ENCODE measurements at regions not wholly inside any gene's neighbourhood (a gene's known extent, or its start where the extent isn't known, plus 50 kb on each side); places are given as distances from the start of the nearest gene placed in this dataset.

DNA sequence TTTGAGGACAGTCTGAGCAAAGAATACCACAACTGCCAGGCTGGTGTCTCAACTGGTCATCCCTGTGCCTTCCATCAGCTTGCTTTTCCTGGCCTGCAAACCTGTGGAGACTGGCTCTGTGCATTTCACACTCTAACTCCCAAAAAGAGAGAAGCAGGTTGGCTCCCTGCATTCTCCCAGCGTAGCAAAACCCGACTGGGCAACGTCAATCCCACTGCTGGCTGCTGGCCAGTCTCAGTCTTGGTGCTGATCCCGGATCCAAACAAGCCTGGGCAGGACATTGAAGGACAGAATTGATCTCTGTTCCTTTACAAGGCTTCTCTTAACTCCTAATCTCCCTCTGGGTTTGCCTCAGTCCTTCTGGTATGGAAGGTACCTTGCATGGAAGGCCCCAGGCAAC, 65.4 kb downstream of the FZD10 start:
- DNase-seq (ENCODE audit: low read depth in 4 of 6, low spot score in 6 of 6), result peak in 1 of 6 donors; percentile 41
- peaks cover 10% of the 10 kb centered on the region for H3K4me1 ChIP-seq (ENCODE audit: control insufficient read depth, insufficient read depth, low read length)
- H3K9me3 ChIP-seq (ENCODE audit: control insufficient read depth, insufficient read depth, low read length), result peaks cover 3% of the 10 kb centered on the region
- no peaks in the 10 kb centered on the region for H3K36me3 ChIP-seq (ENCODE audit: control insufficient read depth, insufficient read depth, low read length)
- no peak overlapping the region for H3K27ac ChIP-seq (ENCODE audit: low read depth, low read length)
- H3K4me3 ChIP-seq (ENCODE audit: low read depth, low read length), result no peak overlapping the region
- 35% methylated on average over 4 of the region's 4 CpGs for WGBS (ENCODE audit: insufficient coverage)
- H3K27me3 ChIP-seq (ENCODE audit: control insufficient read depth, insufficient read depth, low read length), result peaks cover 4% of the 10 kb centered on the region

DNA sequence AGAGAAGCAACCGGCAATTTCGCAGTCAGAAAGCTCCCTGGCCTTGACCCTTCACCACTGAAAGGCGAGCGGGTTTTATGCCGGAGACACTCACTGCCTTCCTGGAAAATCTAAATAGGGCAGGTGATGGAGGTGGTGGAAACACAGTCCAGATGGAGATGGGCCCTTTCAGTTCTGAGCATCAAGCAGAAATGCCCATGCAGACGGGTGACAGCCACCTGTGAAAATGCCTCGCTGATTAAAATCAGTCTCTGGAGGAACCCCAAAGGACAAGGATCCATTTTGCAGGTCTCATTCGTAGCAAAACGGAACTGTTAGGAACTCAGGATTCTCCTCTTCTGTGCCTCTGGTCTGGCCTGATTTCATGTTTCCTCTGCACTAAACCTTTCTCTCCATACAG, 74.2 kb downstream of the FZD10 start:
- Histone ChIP-seq H3K9me3 (ENCODE audit: control insufficient read depth, insufficient read depth, low read length) (peaks cover 2% of the 10 kb centered on the region), H3K27ac (ENCODE audit: low read depth, low read length) (no peak overlapping the region), H3K27me3 (ENCODE audit: control insufficient read depth, insufficient read depth, low read length) (no peaks in the 10 kb centered on the region), H3K4me3 (ENCODE audit: low read depth, low read length) (no peak overlapping the region), H3K4me1 (ENCODE audit: control insufficient read depth, insufficient read depth, low read length) (peaks cover 10% of the 10 kb centered on the region), H3K36me3 (ENCODE audit: control insufficient read depth, insufficient read depth, low read length) (no peaks in the 10 kb centered on the region)
- 85% methylated on average over 5 of the region's 9 CpGs for WGBS (ENCODE audit: insufficient coverage)
- DNase-seq (ENCODE audit: low read depth in 4 of 6, low spot score in 6 of 6), result no peak

DNA sequence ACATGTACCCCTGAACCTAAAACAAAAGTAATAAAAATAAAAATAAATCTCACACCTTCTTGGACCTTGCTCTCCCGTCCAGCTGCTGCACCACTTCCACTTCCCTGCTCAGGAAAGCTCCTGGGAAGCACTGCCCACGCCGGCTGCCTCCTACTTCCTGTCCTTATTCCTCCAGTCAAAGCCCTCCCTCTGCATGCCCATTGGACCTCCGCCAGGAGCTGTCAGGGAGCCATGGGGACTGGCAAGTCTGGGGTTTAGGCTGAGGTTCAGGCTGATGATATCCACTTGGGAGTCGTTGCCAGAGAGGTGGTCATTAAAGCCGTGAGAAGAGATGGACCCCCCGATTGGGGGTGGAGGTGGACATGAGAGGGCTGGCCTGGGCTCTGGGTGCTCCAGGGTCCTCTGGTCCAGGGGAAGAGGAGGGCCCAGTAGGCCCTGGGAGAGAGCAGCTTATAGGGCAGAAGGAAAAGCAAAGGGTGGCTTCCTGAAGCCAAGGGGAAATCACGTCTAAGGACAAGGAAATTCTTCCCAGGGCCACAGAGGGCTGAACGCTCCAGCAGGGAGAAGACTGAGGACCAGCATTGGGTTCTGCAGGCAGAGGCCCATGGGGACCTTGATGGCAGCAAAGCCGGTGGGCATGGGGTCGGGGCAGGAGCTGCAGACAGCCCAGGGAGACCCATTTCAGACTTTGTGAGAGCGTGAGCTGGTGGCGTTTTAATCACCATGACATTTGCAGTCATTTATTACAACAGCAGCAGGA, 78.7 kb downstream of the FZD10 start:
- H3K36me3 ChIP-seq (ENCODE audit: control insufficient read depth, insufficient read depth, low read length), result no peaks in the 10 kb centered on the region
- no peak overlapping the region for H3K27ac ChIP-seq (ENCODE audit: low read depth, low read length)
- H3K9me3 ChIP-seq (ENCODE audit: control insufficient read depth, insufficient read depth, low read length), result no peaks in the 10 kb centered on the region
- H3K27me3 ChIP-seq (ENCODE audit: control insufficient read depth, insufficient read depth, low read length), result no peaks in the 10 kb centered on the region
- DNase-seq (ENCODE audit: low read depth in 4 of 6, low spot score in 6 of 6), result peak in 2 of 6 donors; percentile 28 to 36
- WGBS (ENCODE audit: insufficient coverage), result 57% methylated on average over 11 of the region's 13 CpGs
- H3K4me3 ChIP-seq (ENCODE audit: low read depth, low read length), result no peak overlapping the region
- peaks cover 9% of the 10 kb centered on the region for H3K4me1 ChIP-seq (ENCODE audit: control insufficient read depth, insufficient read depth, low read length)

DNA sequence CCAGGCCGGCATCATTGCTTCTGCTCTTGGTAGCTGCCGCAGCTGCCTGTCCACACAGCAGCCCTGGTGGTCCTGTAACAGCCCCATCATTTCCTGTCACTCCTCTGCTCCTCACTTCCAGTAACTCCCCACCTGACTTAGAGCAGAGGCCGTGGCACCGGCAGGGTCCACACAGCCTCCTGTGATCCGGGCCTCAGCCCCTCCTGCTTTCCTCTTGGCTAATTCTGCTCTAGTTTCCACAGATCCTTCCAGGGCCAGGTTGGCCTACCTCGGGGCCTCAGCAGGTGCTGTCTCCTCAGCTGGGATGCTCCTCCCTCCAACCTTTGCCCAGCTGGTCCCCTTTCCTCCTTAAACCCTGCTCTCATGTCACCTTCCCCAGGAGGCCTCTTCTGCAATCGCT, 80.2 kb downstream of the FZD10 start:
- no peak for DNase-seq (ENCODE audit: low read depth in 4 of 6, low spot score in 6 of 6)
- 80% methylated on average over 6 of the region's 7 CpGs for WGBS (ENCODE audit: insufficient coverage)
- peaks cover 5% of the 10 kb centered on the region for H3K4me1 ChIP-seq (ENCODE audit: control insufficient read depth, insufficient read depth, low read length)

DNA sequence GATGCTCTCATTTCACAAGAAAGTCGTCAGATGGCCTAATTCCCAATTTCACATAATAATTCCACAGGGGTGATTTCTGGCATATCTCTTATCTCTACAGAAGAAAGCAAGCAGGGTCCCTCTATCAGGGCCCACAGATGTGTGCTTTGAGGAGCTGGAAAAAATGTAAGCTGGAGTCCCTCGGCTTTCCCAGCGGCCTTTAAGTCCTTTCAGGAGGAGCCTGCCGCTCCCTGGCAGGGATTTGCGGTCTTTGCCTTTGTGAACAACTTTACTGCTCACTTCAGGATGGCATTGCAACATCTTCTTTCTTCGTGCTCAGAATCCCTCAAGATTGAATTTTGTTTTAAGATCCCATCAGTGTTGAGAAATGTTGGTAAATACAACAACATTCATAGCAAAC, 83.0 kb downstream of the FZD10 start:
- 49% methylated on average over 3 of the region's 6 CpGs for WGBS (ENCODE audit: insufficient coverage)
- no peaks in the 10 kb centered on the region for H3K27me3 ChIP-seq (ENCODE audit: control insufficient read depth, insufficient read depth, low read length)
- no peak overlapping the region for H3K27ac ChIP-seq (ENCODE audit: low read depth, low read length)
- no peak for DNase-seq (ENCODE audit: low read depth in 4 of 6, low spot score in 6 of 6)
- peaks cover 5% of the 10 kb centered on the region for H3K4me1 ChIP-seq (ENCODE audit: control insufficient read depth, insufficient read depth, low read length)
- no peak overlapping the region for H3K4me3 ChIP-seq (ENCODE audit: low read depth, low read length)
- no peaks in the 10 kb centered on the region for H3K36me3 ChIP-seq (ENCODE audit: control insufficient read depth, insufficient read depth, low read length)
- no peaks in the 10 kb centered on the region for H3K9me3 ChIP-seq (ENCODE audit: control insufficient read depth, insufficient read depth, low read length)

More for the DNA sequence above, 80.2 kb downstream of the FZD10 start:
- no peaks in the 10 kb centered on the region for H3K9me3 ChIP-seq (ENCODE audit: control insufficient read depth, insufficient read depth, low read length)
- no peaks in the 10 kb centered on the region for H3K27me3 ChIP-seq (ENCODE audit: control insufficient read depth, insufficient read depth, low read length)
- no peak overlapping the region for H3K27ac ChIP-seq (ENCODE audit: low read depth, low read length)
- no peaks in the 10 kb centered on the region for H3K36me3 ChIP-seq (ENCODE audit: control insufficient read depth, insufficient read depth, low read length)
- H3K4me3 ChIP-seq (ENCODE audit: low read depth, low read length), result no peak overlapping the region

DNA sequence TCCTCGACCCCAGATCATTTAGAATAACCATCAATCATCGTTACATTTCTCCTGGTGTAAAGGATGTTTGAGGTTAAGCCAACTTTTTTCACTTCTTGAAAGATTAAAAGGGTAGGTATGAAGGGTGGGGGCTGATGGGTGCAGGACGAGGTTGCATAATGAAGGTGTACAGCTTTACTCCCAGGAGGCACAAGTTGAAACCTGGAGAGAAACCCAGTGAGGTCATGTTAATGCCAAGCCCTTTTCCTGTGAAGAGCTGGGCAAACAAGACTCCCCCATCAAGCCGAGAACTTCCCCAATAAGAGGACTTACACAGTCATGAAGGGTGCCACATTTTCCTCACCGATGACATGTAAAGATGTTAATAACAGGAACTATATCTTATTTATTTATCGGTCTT, 84.3 kb downstream of the FZD10 start:
- no peak overlapping the region for H3K4me3 ChIP-seq (ENCODE audit: low read depth, low read length)
- H3K27ac ChIP-seq (ENCODE audit: low read depth, low read length), result no peak overlapping the region
- no CpG with 5 or more reads among the region's 6 CpGs for WGBS (ENCODE audit: insufficient coverage)
- no peaks in the 10 kb centered on the region for H3K27me3 ChIP-seq (ENCODE audit: control insufficient read depth, insufficient read depth, low read length)
- H3K36me3 ChIP-seq (ENCODE audit: control insufficient read depth, insufficient read depth, low read length), result no peaks in the 10 kb centered on the region
- no peaks in the 10 kb centered on the region for H3K9me3 ChIP-seq (ENCODE audit: control insufficient read depth, insufficient read depth, low read length)
- no peaks in the 10 kb centered on the region for H3K4me1 ChIP-seq (ENCODE audit: control insufficient read depth, insufficient read depth, low read length)
- DNase-seq (ENCODE audit: low read depth in 4 of 6, low spot score in 6 of 6), result no peak

DNA sequence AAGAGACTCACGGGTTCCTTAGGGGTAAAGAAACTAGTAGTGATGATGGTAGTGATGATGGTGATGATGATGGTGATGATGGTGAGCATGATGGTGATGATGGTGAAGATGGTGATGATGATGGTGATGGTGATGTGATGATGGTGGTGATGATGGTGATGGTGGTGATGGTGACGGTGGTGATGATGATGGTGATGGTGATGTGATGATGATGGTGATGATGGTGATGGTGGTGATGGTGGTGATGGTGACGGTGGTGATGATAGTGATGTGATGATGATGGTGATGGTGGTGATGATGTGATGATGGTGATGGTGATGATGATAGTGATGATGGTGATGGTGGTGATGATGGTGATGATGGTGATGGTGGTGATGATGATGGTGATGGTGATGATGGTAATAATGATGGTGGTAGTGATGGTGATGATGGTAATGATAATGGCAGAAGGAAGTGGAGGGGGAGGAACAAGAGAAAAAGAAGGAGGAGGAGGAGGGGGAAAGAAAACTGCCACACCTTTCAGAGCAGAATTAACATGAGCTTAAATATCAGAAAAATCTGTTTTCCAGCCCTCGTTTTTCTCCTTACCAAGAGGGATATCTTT, 85.5 kb downstream of the FZD10 start:
- Histone ChIP-seq H3K4me1 (ENCODE audit: control insufficient read depth, insufficient read depth, low read length) (no peaks in the 10 kb centered on the region), H3K36me3 (ENCODE audit: control insufficient read depth, insufficient read depth, low read length) (no peaks in the 10 kb centered on the region), H3K27ac (ENCODE audit: low read depth, low read length) (no peak overlapping the region), H3K9me3 (ENCODE audit: control insufficient read depth, insufficient read depth, low read length) (no peaks in the 10 kb centered on the region), H3K4me3 (ENCODE audit: low read depth, low read length) (no peak overlapping the region), H3K27me3 (ENCODE audit: control insufficient read depth, insufficient read depth, low read length) (no peaks in the 10 kb centered on the region)
- 96% methylated on average over 3 of the region's 4 CpGs for WGBS (ENCODE audit: insufficient coverage)
- no peak for DNase-seq (ENCODE audit: low read depth in 4 of 6, low spot score in 6 of 6)

DNA sequence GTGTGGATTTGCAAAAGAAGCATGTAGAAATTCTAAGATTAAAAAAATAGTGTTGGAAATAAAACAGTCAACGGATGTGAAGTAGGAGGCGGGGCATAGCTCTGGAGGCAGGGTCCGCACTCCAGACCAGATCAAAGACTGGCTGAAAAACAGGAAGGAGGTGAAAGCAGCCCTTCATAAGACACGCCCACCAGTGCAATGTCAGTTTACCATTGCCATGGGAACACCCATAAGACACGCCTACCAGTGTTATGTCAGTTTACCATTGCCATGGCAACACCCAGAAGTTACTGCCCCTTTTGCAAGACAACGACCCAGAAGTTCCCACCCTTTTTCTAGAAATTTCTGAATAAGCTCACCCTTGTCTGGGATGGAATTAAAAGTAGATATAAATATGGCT, 87.1 kb downstream of the FZD10 start:
- Histone ChIP-seq H3K36me3 (ENCODE audit: control insufficient read depth, insufficient read depth, low read length) (no peaks in the 10 kb centered on the region), H3K4me1 (ENCODE audit: control insufficient read depth, insufficient read depth, low read length) (peaks cover 4% of the 10 kb centered on the region), H3K27ac (ENCODE audit: low read depth, low read length) (no peak overlapping the region), H3K27me3 (ENCODE audit: control insufficient read depth, insufficient read depth, low read length) (no peaks in the 10 kb centered on the region), H3K4me3 (ENCODE audit: low read depth, low read length) (no peak overlapping the region), H3K9me3 (ENCODE audit: control insufficient read depth, insufficient read depth, low read length) (no peaks in the 10 kb centered on the region)
- DNase-seq (ENCODE audit: low read depth in 4 of 6, low spot score in 6 of 6), result no peak
- WGBS (ENCODE audit: insufficient coverage), result 91% methylated on average over 5 of the region's 6 CpGs

DNA sequence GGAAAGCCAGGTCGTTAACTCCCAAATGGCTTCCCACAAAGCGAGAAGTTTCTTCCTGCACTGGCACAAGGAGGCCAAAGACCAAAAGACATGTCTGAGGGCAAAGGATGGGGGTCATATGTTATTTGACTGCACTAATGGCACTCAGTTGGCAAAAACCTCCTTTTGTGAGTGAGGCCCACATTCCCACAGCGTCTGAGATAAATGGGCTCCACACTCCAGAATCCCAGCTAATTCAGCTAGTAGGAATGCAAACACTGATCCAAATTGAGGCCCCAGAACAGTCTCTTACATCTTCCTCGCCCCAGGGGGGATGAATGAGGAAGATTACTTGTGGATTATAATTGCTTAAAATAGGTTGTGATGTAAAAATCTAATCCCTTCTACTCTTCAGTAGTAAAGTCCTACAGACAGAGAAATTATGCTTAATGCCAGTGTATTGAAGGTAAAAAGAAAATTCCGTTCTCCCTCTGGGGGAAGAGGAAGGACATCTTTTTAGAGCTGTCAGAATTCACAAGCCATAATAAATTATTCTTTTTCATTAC, 86.4 kb upstream of the PIWIL1 start:
- no peak overlapping the region for H3K4me3 ChIP-seq (ENCODE audit: low read depth, low read length)
- WGBS (ENCODE audit: insufficient coverage), result 60% methylated on average over 3 of the region's 5 CpGs
- no peaks in the 10 kb centered on the region for H3K36me3 ChIP-seq (ENCODE audit: control insufficient read depth, insufficient read depth, low read length)
- DNase-seq (ENCODE audit: low read depth in 4 of 6, low spot score in 6 of 6), result peak in 2 of 6 donors; percentile 17 to 56
- H3K27ac ChIP-seq (ENCODE audit: low read depth, low read length), result no peak overlapping the region
- no peaks in the 10 kb centered on the region for H3K9me3 ChIP-seq (ENCODE audit: control insufficient read depth, insufficient read depth, low read length)
- no peaks in the 10 kb centered on the region for H3K27me3 ChIP-seq (ENCODE audit: control insufficient read depth, insufficient read depth, low read length)
- H3K4me1 ChIP-seq (ENCODE audit: control insufficient read depth, insufficient read depth, low read length), result peaks cover 12% of the 10 kb centered on the region

DNA sequence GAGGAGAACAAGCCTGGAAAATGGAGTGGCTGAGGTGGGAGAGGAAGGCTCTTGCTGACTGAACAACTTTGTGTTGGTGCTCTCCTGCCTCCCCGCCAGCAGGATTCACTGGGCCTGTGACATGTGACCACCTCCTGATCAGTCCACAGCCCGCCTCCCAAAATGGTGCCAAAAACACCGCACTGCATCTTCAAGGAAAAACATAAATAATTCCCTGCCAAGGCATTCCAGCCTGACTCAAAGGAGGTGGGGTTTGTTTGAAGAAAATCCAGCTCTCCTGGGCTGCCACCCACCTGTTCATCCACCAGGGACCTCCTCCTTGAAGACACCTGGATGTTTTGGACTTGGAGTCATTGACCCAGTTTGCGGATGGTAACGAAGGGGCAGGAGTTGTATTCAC, 83.8 kb upstream of the PIWIL1 start:
- WGBS (ENCODE audit: insufficient coverage), result 40% methylated on average over 1 of the region's 5 CpGs
- H3K36me3 ChIP-seq (ENCODE audit: control insufficient read depth, insufficient read depth, low read length), result no peaks in the 10 kb centered on the region
- DNase-seq (ENCODE audit: low read depth in 4 of 6, low spot score in 6 of 6), result peak in 1 of 6 donors; percentile 54
- no peak overlapping the region for H3K4me3 ChIP-seq (ENCODE audit: low read depth, low read length)
- no peaks in the 10 kb centered on the region for H3K9me3 ChIP-seq (ENCODE audit: control insufficient read depth, insufficient read depth, low read length)
- peaks cover 12% of the 10 kb centered on the region for H3K4me1 ChIP-seq (ENCODE audit: control insufficient read depth, insufficient read depth, low read length)
- H3K27ac ChIP-seq (ENCODE audit: low read depth, low read length), result no peak overlapping the region
- no peaks in the 10 kb centered on the region for H3K27me3 ChIP-seq (ENCODE audit: control insufficient read depth, insufficient read depth, low read length)

Measured in spinal cord (tissue), 9 donors.